Breast epithelium (tissue), 3 donors: ENCODE measurements at regions not wholly inside any gene's neighbourhood (a gene's known extent, or its start where the extent isn't known, plus 50 kb on each side); places are given as distances from the start of the nearest gene placed in this dataset.

Source experiments
- CTCF ChIP-seq, 3 donors: fragments of 450-650 bp; IDR thresholded peaks; one replicate each; pipeline ENCODE4 v1.5.1; 2016 to 2017; ENCODE audit warnings: antibody characterized with exemption in 3 of 3, mild to moderate bottlenecking in 3 of 3, moderate library complexity in 3 of 3
- POLR2A ChIP-seq: fragments of 450-650 bp; IDR thresholded peaks from one replicate; pipeline ENCODE4 v1.6.1; 2016; ENCODE audit warnings: antibody characterized with exemption, mild to moderate bottlenecking, moderate library complexity

DNA sequence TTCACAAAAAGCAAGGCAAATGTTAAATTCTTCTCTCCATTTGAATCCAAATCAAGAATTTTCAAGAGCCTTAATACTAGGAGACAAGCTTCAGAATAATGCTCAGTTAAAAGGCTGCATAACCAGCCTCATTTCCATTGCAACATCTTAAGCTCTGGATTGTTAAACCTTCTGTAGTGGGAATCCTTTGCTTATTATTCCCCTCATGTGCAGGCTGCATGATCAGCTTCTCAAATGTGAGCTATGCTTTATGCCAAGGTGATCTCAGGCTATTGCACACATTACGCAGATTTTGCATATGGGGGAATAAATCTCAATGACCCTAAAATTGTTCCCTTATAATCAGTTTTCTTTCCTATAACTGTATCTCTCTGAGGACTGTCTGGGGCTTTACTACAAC is 71.7 kb upstream of the CCDC196 start:
- TF ChIP-seq POLR2A (no peak), CTCF (IDR thresholded peaks at IDR 0.05) (no peak)
